GM18858 (cell line): ENCODE measurements at regions not wholly inside any gene's neighbourhood (a gene's known extent, or its start where the extent isn't known, plus 50 kb on each side); places are given as distances from the start of the nearest gene placed in this dataset.

Source experiments
- ATAC-seq: cut with Tn5 transposase; IDR thresholded peaks from one replicate; pipeline ENCODE4 v1.9.1; 2021; ENCODE audit not compliant: unreplicated experiment

DNA sequence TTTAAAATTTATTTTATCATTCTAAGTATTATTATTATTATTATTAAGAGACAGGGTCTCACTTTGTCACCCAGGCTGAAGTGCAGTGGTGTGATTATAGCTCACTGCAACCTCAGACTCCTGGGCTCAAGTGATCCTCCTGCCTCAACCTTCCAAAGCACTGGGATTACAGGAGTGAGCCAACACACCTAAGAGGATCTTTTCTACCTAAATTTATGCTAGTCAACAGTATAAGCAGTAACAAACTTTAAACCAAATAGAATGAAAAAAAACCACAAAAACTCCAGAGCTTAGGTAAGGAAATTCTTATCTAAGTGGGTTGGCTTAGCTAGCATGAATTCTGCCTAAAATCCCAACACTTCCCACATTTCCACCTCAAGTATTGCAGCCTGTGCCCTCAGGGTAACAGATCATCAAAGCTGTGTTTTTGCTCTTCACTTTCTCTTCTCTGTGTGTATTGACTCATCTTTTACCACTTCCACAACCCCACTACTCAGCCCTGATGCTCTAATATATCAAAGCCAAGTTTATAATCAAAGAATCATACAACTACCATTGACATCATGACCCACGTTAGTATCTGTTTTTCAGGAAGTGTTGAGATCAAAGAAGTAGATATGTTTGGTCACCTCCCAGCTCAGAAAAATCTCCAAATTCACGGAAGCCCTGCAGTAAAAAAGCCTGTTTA is 93.7 kb upstream of the SPON1 start:
- ATAC-seq = no peak

DNA sequence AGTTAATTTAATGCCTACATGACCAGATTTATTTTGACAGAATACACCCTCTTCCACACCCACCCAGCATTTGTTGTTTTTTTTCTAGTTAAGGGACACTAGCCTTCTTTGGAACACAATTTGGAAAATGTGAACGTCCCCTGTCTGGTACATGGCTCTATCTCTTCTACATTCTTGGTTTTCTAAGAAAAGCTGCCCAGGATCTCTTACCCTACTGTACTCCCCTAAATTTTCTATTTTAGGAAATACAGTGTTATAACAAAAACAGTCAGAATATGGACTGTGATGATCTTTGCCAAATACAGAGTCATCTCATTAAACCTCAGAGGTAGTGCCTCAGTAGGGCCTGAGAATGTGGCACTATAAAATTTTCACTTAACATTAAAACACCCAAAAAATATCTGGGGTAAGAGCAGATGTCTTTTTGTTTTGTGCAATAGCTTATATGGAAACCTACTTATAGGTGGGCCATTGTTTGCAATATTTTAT is 93.1 kb upstream of the SPON1 start:
- no peak for ATAC-seq

DNA sequence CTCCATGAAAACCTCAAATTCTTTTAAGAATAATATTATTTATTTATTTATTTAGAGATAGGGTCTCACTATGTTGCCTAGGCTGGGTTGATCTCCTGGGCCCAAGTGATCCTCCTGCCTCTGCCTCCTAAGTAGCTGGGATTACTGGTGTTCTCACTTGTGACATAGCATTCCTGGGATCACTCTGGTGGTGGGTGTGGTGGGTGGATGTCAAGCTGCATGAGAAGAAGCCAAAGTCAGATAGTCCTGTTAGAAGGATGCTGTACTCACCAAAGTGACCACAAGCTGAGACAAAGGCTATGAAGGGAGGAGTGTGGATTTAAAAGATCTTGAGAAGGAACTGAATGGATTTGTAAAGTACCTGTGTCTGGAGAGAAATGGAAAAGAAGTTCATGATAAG is 87.9 kb upstream of the SPON1 start:
- no peak for ATAC-seq

DNA sequence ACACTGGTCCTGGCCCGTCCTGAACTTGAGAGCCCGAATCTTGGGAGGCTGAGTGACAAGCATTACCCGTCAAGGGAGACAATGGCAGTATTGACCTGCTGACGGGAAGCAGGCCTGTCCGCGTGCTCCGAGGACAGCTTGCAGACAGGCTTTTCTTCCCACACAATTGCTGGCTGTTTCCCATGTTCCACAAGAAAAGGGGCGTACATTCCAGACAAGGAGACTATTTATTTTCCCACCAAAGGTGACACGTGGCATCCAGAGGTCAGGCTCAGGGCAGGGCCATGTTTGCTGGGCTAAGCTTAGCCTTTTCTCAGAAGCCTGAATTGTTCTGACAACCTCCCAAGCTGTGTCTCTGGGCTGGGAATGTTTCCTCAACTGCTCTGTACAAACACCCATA is 86.9 kb upstream of the SPON1 start:
- ATAC-seq = no peak

DNA sequence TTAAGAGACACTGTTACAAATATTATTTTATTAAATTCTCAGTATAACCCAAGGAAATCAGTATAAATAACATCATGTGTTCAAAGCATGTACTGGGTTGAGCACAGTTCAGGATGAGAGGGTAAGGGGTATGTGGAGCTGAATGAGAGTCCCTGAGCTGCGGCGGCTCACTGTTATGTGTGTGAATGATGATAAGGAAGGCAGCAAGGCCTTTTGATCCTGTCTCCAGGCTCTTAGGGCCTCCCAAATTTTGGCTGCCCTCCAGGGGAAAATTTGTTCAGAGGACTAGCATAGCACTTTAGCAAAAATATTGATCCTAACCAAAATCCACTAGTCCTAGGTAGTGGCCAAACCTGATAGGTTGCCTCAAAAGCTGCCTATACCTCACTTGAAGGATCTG is 86.1 kb upstream of the SPON1 start:
- ATAC-seq = no peak

DNA sequence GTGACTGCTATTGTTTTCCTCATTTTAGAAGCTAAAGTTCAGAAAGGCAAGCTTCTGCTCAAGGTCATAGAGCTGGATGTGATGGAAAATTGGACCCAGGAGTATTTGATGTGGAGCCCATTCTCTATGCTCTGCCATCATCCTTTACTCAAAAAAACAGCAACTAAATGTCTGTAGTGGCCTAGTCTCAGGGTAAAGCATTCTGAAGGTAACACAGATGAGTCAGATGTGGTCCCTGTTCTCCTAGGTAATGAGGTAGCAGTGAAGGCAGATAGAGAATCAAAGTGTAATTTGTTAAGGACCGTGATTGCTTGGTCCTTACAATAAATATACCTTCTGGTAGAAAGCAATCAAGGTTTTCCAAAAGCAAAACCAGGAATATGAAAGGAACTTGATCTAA is 84.4 kb upstream of the SPON1 start:
- no peak for ATAC-seq

DNA sequence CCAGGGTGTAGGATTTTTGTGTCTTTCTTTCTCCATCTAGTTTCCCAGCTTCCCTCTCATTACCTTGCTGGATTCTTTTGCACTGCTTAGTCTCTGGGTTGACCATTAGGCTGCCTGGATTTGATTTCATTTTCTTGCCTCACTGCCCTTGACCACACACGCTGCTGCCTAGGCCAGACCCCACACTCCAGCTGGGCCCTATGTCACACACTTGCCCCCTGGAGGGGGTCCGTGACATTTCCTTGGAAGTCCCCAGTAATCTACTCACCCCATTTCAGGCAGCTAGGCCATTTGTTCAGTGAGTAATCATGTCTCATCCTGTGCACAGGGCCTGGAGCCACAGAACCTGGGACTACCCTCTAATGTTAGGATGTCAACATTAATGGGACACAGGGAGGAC is 81.9 kb upstream of the SPON1 start:
- ATAC-seq = no peak

DNA sequence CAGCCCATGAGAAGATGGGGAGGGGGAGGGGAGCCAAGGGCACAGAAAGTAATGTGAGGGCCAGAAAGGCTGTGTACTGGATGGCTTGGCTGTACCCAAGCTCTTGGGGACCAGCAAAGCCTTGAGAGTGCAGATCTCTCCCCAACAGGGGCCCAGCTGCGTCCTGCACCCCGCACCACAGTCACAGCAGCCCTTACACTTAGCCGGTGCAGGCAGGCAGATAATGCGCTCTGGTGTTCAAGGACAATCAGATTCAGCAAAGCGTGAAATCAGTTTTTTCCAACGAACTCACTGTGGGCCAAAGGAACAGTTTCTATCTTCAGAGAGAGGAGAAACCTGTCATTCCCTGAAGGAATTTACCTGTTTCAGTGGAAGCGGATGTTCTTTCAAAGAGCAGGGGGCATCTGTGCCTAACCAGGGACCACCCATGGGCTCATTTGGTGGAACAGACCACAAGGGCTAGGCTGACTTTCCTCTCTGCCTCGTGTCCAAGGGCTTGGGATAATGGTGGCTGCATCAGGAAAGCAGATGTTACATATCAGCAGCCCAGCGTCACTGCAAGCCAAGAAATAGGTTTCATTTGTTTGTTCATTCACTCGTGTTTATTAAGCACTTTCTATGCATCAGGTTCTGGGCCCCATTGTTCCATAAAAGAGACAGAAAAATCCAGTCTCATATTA is 81.2 kb upstream of the SPON1 start:
- ATAC-seq = no peak

DNA sequence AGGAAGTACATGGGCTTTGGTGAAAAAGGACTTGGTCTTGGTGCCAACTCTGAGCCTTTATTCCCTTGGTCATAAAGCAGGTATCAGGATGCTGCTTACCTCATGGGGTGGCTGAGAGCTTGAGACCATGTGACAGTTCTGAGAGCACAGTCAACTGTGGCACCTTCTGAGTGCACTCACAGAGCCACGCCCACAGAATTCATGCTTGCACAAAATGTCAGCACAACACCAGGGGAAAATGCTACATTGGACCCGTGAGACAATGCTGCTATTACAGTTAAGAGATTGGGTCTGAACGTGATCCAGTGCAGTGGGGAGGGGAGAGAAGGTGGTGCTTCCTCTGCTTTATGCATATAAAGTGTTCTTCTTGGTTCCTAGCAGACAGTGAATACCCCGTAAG is 79.5 kb upstream of the SPON1 start:
- ATAC-seq = peak; percentile 51

DNA sequence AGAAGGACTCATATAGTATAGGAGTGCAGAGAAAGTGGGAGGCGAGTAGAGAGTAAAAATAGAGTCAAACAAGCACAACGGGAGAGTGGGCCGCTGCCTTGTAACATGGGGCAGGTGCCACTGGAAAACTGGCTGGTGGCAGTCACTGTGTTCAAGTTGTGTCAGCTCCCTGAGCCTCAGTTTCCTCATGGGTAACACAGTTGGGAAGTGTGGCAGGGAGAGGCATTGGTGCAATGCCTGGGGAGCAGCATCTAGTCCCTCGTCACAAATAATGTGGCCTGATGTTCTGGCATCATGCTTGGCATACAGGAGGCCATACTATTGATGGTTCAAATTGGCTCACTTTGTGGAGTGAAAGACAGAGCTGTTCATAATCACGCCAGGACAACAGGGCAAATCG is 78.9 kb upstream of the SPON1 start:
- no peak for ATAC-seq

DNA sequence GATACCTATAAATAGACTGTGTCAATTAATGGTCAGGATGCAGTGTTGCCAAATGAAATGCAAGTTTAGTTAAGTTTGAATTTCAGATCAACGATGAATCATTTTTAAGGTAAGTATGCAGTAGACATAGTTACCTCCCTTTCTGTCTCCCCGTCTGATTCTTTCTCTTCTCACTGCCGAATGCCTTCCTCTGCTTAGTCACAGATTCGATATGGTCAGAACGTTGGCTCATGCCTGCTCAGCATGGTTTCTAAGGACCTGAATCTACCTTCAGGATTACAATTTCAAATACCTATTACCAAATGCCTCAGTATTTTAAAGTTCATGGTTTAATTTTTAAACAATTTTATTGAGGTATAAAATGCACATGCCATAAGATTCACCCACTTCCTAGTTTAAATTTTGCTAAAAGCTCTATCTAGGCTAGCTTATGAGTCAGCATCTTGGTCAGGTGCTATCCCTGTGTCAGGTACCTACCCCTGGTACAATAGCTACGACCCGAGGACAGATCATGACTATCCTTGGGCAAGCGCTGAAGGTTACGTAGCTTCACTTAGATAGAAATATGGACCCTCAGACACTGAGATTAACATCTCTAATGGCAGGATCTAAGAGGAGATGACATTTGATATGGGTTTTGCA is 78.2 kb upstream of the SPON1 start:
- no peak for ATAC-seq

DNA sequence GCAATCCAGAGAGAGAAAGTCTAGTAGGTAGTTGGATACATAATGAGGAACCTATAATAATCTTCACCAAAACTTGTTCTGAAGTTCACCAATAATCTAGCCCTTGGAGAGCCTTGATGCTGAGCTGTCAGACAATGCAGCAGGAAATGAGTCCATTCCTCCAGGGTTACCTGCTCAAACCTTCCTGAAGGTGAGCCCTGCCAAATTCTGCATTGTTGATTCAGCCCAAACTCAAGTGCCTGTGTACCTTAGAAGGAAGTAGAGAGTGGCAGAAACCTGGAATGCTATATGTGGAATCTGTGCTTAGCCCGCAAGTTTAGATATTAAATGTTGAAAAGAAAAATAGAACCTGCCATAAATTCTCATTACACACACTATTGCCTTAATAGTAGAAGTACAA is 77.4 kb upstream of the SPON1 start:
- no peak for ATAC-seq

DNA sequence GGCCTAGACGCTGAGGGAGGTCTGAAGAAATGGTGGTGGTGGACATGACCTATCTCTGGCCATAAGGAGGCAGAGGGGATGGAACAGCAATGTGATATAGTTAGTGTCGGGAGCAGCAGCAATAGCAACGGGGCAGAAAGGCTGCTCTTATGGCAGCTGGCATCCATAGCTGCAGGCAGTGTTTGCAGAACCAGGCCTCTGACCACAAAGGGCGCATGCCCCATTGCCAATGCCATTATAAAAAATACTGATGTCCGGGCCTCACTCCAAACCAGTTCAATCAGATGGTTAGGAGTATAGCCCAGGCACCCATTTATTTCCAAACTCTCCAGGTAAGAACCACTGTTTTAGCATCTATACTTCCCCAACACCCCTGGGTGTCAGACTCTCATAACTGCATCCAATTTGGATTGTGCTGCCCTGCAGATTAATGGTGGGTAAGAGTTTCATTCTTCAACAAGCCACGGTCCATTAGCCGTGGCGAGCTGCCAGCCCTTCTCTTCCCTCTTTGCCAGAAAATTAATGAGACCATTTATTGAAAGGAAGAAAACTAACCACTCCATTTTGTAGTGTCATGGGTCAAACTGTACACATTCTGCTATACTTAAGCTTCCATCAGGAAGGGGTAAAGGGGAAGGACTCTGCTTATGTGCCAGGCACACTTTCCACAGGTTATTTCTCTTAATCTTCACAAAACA is 72.8 kb upstream of the SPON1 start:
- no peak for ATAC-seq

DNA sequence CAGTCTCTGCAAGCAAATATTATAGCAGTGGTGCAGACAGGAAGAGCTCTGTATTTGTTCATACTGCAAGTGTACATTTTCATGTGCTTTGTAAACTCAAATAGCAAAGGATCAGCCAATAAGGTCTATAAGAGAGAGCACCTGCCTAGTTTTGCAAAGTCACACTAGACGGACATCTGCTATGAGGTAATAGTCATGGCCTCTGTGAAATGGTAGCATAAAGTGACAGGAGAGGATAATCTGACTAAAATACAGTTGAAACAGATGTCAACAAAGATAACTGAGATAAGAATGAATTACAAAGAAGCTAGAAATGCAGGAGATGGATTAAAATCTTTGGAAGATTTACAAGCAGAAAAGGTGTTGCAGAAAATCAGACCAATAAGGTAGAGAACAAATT is 70.6 kb upstream of the SPON1 start:
- ATAC-seq = no peak

DNA sequence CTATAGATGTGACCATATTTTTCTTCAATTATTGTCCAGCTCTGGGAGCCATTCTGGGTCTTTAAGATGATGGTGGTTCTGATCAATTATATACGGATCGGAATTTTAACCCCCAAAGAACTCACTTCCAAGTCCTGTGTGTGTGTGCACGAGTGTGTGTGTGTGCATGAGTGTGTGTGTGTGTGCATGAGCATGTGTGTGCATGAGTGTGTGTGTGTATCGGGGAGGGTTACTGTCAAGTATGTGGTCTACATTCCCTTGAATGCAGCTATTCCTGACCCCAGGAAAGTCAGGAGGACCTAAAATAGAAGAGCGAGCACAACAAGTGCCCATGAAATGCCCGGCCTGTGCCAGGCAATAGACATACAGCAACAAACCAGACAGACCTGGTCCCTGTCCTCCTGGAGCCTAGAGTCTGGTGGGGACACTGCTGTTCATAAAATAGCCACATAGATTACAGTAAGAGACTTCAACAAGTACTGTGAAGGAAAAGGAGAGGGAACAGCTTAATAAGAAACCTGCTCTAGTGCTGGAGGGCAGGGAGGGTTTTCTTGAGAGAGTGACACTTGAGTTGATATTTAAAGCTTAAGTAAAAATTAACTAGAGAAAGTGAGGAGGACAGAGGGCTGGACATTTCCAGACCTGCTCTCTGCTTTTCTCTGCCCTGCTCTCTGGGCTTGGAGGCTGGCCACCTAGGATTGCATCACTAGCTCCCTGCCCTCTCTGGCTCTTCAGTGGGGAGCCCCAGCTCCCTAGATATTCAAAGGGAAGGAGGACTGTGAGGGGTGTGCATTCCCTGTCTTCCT is 66.1 kb upstream of the SPON1 start:
- ATAC-seq = no peak

DNA sequence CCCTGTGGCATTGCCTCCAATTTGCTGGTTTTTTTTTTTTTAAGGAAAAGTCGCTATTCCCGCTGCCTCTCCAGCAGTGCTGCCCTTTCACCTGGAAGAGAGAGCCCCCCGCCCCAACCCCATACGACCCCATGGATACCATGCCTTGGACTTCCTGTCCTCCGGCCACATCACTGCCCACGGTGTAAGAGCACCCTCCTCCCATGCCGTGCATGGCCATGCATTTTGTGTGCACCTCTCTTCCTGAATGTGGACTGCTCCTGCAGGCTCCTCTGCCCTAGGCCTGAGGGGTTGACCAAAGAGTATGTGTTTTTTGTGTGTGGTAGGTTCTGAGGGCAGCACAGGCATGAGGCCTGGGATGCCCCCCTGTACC is 65.6 kb upstream of the SPON1 start:
- ATAC-seq = no peak

DNA sequence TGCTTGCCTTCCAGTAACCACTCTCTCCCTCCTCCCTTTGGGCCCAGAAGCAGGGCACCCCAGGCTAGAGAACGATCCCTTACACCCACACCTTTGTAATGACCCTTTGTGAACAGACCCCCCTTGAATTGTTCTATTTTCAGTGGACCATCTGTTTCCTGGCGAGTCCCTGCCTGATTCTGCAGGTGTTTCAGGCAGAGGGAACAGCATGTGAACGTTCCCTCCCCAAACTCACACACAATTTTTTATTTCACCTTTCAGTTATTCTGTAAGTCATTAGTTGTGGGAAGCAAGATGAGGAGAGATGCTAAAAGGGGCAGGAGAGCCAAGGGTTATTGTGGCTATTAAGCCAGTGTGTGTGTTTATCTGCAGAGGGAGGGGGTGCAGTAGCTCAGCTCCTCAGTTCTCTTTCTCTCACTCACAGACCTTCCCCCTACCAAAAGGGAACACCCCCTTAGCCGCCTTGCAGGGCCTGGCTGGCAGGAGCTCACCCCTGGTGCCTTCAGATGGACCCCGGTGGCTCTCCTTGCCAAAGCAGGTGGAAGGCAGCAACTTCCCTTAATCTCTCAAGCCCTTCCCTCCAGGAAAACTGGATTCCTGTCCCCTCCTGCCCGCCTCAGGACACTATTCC is 64.8 kb upstream of the SPON1 start:
- ATAC-seq = no peak

DNA sequence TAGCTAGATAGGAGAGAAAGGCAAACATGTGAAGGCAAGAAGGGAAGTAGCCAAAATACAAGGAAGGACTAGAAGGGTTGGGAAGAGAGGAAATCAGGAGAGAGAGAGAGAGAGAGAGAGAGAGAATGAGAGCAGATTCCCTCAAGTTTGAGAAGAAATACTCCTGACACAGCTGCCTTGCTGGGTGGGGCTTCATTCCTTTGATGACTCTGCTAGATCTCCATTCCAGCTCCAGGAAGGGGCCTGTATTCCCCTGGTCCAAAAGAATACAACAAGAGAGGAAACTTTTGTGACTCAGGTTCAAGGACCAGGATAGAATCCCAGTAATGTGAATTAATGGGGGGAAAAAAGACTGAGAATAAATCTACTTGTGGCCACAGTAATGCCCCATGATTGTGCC is 62.9 kb upstream of the SPON1 start:
- ATAC-seq = no peak

DNA sequence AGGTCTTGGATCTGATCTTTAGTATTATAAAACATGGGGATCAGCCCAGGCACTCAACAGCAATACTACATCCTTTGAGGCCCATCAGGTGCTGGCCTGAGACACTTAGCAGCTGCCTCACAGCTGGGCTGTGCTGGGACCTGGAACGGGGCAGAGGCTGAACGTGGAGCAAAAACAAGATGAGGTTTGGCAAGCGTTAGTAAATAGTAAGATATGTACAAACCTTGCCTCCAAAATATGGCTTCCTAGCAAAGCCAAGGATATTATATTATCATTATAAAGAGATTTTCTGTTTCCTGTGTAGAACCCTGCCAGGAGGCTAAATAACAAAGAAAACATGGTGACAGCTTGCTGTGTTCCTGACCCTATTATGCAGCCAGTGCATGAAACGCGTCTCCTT is 60.0 kb upstream of the SPON1 start:
- no peak for ATAC-seq

DNA sequence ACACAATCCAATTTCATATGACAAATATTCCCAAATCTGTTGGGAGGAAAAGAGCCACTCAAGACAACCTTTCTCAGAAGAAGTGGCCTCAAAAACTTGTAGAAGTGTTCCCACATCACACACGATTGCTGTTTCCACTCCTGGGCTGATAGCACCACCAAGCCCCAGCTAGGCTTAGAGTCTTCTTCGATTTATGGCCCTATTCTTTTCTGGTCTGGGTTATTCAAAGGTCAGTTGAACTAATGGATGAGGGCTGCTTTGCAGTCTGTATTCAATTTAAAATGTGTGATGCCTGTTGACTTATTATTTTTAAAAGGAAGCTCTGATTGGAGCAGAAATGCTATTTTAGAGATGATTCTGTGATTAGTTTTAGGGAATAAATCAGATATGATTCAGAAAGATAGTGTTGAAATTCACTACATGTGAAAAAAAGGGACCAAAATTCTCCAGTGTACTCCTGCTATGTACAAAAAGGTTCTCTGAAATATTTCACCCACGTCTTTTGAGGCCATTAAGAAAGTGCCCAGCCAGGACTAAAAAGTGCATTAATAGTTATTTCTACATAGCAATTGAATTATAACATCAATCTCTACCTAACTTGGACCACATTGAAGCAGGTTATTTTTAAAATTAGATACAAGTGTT is 57.3 kb upstream of the SPON1 start:
- ATAC-seq = no peak
